ENCODE measurements at regions not wholly inside any gene's neighbourhood (a gene's known extent, or its start where the extent isn't known, plus 50 kb on each side); places are given as distances from the start of the nearest gene placed in this dataset.

DNA sequence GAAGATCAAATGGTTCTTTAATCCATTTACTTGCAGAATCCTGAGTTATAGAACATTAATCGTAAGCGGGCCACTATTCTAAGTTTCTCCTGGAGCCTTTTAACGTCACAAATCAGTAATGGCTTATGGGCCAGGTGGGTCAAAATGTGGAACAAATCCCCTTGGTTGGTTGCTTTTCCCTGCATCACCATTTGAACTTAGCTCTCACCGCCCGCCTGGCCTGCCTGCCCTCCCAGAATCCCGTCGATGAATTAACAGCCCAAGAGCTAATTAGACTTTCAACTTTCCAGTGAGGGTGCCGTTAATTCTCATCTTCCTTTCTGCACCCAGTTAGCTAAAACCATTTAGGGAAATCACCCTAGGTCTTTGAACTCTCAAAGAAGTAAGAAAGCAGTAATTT is 205.5 kb downstream of the RNF152 start:
- no peak for TF ChIP-seq EZH2 (IDR thresholded peaks at IDR 0.05; ENCODE audit: borderline replicate concordance, low read depth, low read length, severe bottlenecking)
- no peak for TF ChIP-seq CTCF (IDR thresholded peaks at IDR 0.05; ENCODE audit: extremely low read depth in 1 of 2, insufficient read depth in 1 of 2, low read depth in 1 of 2, low read length in 2 of 2)
- no peak for TF ChIP-seq POLR2AphosphoS5 (IDR thresholded peaks at IDR 0.05; ENCODE audit: insufficient read depth, low read depth, low read length)
- TF ChIP-seq POLR2A (IDR thresholded peaks at IDR 0.05; ENCODE audit: low read depth, low read length), result no peak

Data from endothelial cell of umbilical vein (primary cell).